Natural killer cell (primary cell): ENCODE measurements at regions not wholly inside any gene's neighbourhood (a gene's known extent, or its start where the extent isn't known, plus 50 kb on each side); places are given as distances from the start of the nearest gene placed in this dataset.

Source experiments
- ATAC-seq, 3 donors: fragments of 150-1000 bp in 2 of 3; fragments of 200-7000 bp in 1 of 3; cut with Tn5 transposase; 1 replicate in 1 of 3; 2 replicates in 2 of 3; pipeline ENCODE4 v1.10.0; 2021; ENCODE audit warnings: mild to moderate bottlenecking in 2 of 3, moderate library complexity in 2 of 3
- DNase-seq, 2 donors: peaks; one replicate each; pipeline versions ENCODE4 v3.0.0 to v3.0.0-alpha.2; 2013 to 2021; ENCODE audit warnings: mixed read lengths in 1 of 2
- H3K27ac ChIP-seq: one replicate; pipeline ENCODE4 v1.5.1; 2013; ENCODE audit warnings: mild to moderate bottlenecking, low read length
- H3K27me3 ChIP-seq: one replicate; pipeline ENCODE4 v1.6.1; 2013; ENCODE audit warnings: low read length; ENCODE audit not compliant: control insufficient read depth, insufficient read depth
- H3K36me3 ChIP-seq: one replicate; pipeline ENCODE4 v1.6.1; 2013; ENCODE audit warnings: low read length; ENCODE audit not compliant: control insufficient read depth, insufficient read depth
- H3K4me1 ChIP-seq: one replicate; pipeline ENCODE4 v1.6.1; 2013; ENCODE audit warnings: low read length; ENCODE audit not compliant: control insufficient read depth, insufficient read depth
- H3K4me3 ChIP-seq: one replicate; pipeline ENCODE4 v1.5.1; 2013; ENCODE audit warnings: low read length
- H3K9me3 ChIP-seq: one replicate; pipeline ENCODE4 v1.6.1; 2013; ENCODE audit warnings: low read length; ENCODE audit not compliant: control insufficient read depth, insufficient read depth
- H3K27ac Mint-ChIP-seq, 2 donors: one replicate each; pipeline ENCODE4 v1.8.0; 2022; ENCODE audit warnings: mild to moderate bottlenecking in 2 of 2, mixed read lengths in 2 of 2, moderate library complexity in 1 of 2
- H3K27me3 Mint-ChIP-seq, 2 donors: one replicate each; pipeline ENCODE4 v1.8.0; 2022; ENCODE audit warnings: low read depth in 2 of 2, mixed read lengths in 2 of 2
- H3K36me3 Mint-ChIP-seq: one replicate; pipeline ENCODE4 v1.8.0; 2022; ENCODE audit warnings: mixed read lengths
- H3K4me1 Mint-ChIP-seq, 2 donors: one replicate each; pipeline ENCODE4 v1.8.0; 2022; ENCODE audit warnings: mixed read lengths in 2 of 2
- H3K4me3 Mint-ChIP-seq: one replicate; pipeline ENCODE4 v1.8.0; 2022; ENCODE audit warnings: mild to moderate bottlenecking, moderate library complexity, mixed read lengths
- H3K9me3 Mint-ChIP-seq, 2 donors: one replicate each; pipeline ENCODE4 v1.8.0; 2022; ENCODE audit warnings: mixed read lengths in 2 of 2
- WGBS: methylation state at CpG from one replicate; pipeline ENCODE4 v1.1.7; 2013; ENCODE audit warnings: missing lambda C conversion rate; ENCODE audit not compliant: insufficient coverage; 5-methylcytosine and 5-hydroxymethylcytosine counted together
- intact Hi-C: fragments of 100-400 bp; cut with micrococcal nuclease; formaldehyde crosslinking; loops from one replicate; pipeline ENCODE4 v1.14.2; 2022
- TF ChIP-seq, protein P1 (sequence below): fragments of 200-600 bp; IDR thresholded peaks from one replicate; pipeline ENCODE4 v1.8.0; 2022; ENCODE audit warnings: antibody characterized with exemption

DNA sequence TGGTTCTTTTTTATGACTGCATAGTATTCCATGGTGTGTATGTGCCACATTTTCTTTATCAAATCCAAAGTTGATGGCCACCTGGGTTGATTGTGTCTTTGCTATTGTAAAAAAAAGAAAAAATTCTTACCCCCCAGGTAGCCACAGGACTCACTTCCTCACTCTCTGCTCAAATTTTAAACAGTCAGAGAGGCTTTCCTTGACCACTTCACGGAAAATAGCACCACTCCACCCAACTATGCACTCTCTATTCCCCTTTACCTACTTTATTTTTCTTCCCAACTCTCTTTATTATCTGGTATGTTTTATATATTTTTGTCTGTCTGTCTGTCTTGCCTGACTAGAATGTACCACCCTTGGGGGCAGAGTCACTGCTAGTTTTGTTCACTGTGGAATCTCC is 205.3 kb downstream of the BTG1 start:
- no peak overlapping the region for H3K4me3 Mint-ChIP-seq
- peaks cover 0 to 3% of the 10 kb centered on the region in 2 donors for H3K4me1 Mint-ChIP-seq
- TF ChIP-seq, protein P1, sequence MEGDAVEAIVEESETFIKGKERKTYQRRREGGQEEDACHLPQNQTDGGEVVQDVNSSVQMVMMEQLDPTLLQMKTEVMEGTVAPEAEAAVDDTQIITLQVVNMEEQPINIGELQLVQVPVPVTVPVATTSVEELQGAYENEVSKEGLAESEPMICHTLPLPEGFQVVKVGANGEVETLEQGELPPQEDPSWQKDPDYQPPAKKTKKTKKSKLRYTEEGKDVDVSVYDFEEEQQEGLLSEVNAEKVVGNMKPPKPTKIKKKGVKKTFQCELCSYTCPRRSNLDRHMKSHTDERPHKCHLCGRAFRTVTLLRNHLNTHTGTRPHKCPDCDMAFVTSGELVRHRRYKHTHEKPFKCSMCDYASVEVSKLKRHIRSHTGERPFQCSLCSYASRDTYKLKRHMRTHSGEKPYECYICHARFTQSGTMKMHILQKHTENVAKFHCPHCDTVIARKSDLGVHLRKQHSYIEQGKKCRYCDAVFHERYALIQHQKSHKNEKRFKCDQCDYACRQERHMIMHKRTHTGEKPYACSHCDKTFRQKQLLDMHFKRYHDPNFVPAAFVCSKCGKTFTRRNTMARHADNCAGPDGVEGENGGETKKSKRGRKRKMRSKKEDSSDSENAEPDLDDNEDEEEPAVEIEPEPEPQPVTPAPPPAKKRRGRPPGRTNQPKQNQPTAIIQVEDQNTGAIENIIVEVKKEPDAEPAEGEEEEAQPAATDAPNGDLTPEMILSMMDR: no peak
- no peaks in the 10 kb centered on the region for H3K4me1 ChIP-seq
- no peak overlapping the region for H3K27ac Mint-ChIP-seq
- intact Hi-C loops: no loop called here
- H3K27ac ChIP-seq: no peak overlapping the region
- ATAC-seq (no peak), DNase-seq (no peak)
- H3K9me3 Mint-ChIP-seq: peaks cover 4 to 5% of the 10 kb centered on the region in 2 donors
- peaks cover 6 to 10% of the 10 kb centered on the region in 2 donors for H3K27me3 Mint-ChIP-seq
- no peaks in the 10 kb centered on the region for H3K9me3 ChIP-seq
- no peak overlapping the region for H3K4me3 ChIP-seq
- no peaks in the 10 kb centered on the region for H3K36me3 ChIP-seq
- 100% methylated on average over 1 of the region's 1 CpG for WGBS
- no peaks in the 10 kb centered on the region for H3K27me3 ChIP-seq
- H3K36me3 Mint-ChIP-seq: peaks cover 11% of the 10 kb centered on the region

DNA sequence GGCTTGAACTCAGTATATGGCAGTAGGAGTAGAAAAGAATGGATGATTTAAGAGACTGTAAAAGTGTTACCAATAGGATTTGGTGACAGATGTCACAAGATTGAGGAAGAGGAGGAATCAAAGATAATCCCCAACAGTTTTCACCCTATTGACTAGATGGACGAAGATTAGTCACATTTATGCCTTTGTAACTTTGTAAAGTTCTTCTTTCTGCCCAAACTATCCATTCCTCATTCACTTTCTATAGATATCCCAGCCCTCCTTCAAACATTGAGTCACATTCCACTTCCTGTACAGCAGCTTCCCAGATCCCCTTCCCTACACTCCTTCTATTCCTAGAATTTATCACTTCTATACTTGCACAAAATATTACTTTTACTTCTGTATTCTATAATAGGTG is 207.9 kb downstream of the BTG1 start:
- H3K4me3 Mint-ChIP-seq: no peak overlapping the region
- no peak overlapping the region for H3K27ac Mint-ChIP-seq
- ATAC-seq: no peak
- peaks cover 6 to 10% of the 10 kb centered on the region in 2 donors for H3K27me3 Mint-ChIP-seq
- peaks cover 6% of the 10 kb centered on the region for H3K36me3 Mint-ChIP-seq
- H3K4me3 ChIP-seq: no peak overlapping the region
- no peaks in the 10 kb centered on the region for H3K36me3 ChIP-seq
- H3K9me3 Mint-ChIP-seq: peaks cover 2% of the 10 kb centered on the region in 2 donors
- H3K9me3 ChIP-seq: no peaks in the 10 kb centered on the region
- TF ChIP-seq, protein P1: no peak
- no peaks in the 10 kb centered on the region for H3K27me3 ChIP-seq
- DNase-seq: no peak
- no peak overlapping the region for H3K27ac ChIP-seq
- 100% methylated on average over 1 of the region's 1 CpG for WGBS
- H3K4me1 Mint-ChIP-seq: no peaks in the 10 kb centered on the region
- intact Hi-C loops: no loop called here
- H3K4me1 ChIP-seq: no peaks in the 10 kb centered on the region

DNA sequence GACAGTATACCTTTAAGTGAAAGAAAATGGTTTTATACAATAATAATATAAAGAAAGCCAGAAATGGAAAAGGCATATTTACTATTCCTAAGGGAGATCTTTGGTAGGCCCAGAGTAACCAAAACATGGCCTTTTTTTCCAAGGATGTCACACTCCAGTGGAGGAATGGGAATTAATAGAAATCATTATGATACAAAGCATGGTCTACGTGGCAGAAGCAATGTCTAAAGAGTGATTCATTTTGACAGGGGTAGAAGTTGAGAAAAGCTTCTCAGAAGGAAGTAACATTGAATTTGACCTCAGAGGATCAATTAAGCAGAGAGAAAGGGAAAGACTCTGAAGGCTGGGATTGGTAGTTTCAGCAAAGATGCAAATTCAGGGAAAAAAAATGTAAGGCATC is 208.6 kb downstream of the BTG1 start:
- Histone ChIP-seq H3K4me1 (no peaks in the 10 kb centered on the region), H3K27me3 (no peaks in the 10 kb centered on the region), H3K27ac (no peak overlapping the region), H3K4me3 (no peak overlapping the region), H3K9me3 (no peaks in the 10 kb centered on the region), H3K36me3 (no peaks in the 10 kb centered on the region)
- WGBS: 83% methylated on average over 1 of the region's 1 CpG
- Mint-ChIP-seq H3K27me3 (peaks cover 2 to 3% of the 10 kb centered on the region in 2 donors), H3K36me3 (no peaks in the 10 kb centered on the region), H3K4me3 (no peak overlapping the region), H3K27ac (no peak overlapping the region), H3K9me3 (peaks cover 2% of the 10 kb centered on the region in 2 donors), H3K4me1 (peaks cover 0 to 2% of the 10 kb centered on the region in 2 donors)
- ATAC-seq (no peak), DNase-seq (no peak)
- TF ChIP-seq, protein P1: no peak
- intact Hi-C loops: no loop called here

DNA sequence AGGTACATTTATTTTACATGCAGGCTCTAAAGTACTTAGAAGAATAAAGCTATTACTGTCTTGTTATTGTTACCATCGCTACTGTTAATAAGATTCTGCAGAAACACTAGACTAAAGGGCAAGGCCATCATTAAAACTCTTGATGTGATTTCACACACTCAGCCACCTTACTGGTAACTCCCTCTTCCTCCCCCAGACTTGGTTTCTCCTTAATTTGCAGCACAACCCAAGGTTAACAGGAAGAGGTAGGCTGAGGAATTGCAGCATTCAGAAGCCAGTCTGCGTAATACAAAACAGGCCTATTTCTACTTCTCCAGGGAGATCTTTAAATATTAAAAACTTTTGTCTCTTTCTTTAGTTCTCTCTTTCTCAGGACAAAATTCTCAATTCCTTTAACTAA is 210.3 kb downstream of the BTG1 start:
- H3K27ac ChIP-seq: no peak overlapping the region
- no peaks in the 10 kb centered on the region for H3K36me3 ChIP-seq
- Mint-ChIP-seq H3K9me3 (no peaks in the 10 kb centered on the region), H3K27me3 (no peaks in the 10 kb centered on the region), H3K4me1 (peaks cover 8 to 10% of the 10 kb centered on the region in 2 donors), H3K4me3 (no peak overlapping the region), H3K36me3 (no peaks in the 10 kb centered on the region), H3K27ac (no peak overlapping the region)
- H3K4me1 ChIP-seq: no peaks in the 10 kb centered on the region
- no peak overlapping the region for H3K4me3 ChIP-seq
- TF ChIP-seq, protein P1: no peak
- 93% methylated on average over 2 of the region's 2 CpGs for WGBS
- peaks cover 2% of the 10 kb centered on the region for H3K27me3 ChIP-seq
- DNase-seq (no peak), ATAC-seq (no peak)
- H3K9me3 ChIP-seq: no peaks in the 10 kb centered on the region
- intact Hi-C loops: no loop called here
